ENCODE measurements at regions not wholly inside any gene's neighbourhood (a gene's known extent, or its start where the extent isn't known, plus 50 kb on each side); places are given as distances from the start of the nearest gene placed in this dataset.

- DNase-seq, result peak; percentile 78
Observed at GRCh38 chr11:76721755-76722677, 51.5 kb upstream of the LRRC32 start.

- no peak for DNase-seq
Observed at GRCh38 chr11:76723142-76723541, 52.6 kb upstream of the LRRC32 start.

- no peak for DNase-seq
Observed at GRCh38 chr11:76723548-76723947, 53.0 kb upstream of the LRRC32 start.

- no peak for DNase-seq
Observed at GRCh38 chr11:76724171-76724768, 53.7 kb upstream of the LRRC32 start.

- no peak for DNase-seq
Observed at GRCh38 chr11:76728227-76728626, 54.9 kb upstream of the TSKU start.

GRCh38 chr11:76728778-76729177 is 54.4 kb upstream of the TSKU start:
- DNase-seq, result no peak

GRCh38 chr11:76729214-76729613 is 53.9 kb upstream of the TSKU start:
- DNase-seq, result no peak

GRCh38 chr11:76730887-76731565 is 52.1 kb upstream of the TSKU start:
- no peak for DNase-seq

GRCh38 chr11:76732643-76733042 is 50.5 kb upstream of the TSKU start:
- no peak for DNase-seq
